GM19467 (cell line): ENCODE measurements at regions not wholly inside any gene's neighbourhood (a gene's known extent, or its start where the extent isn't known, plus 50 kb on each side); places are given as distances from the start of the nearest gene placed in this dataset.
"Not testable (repeated sequence)": the region's sequence is repeated elsewhere in the genome, so short reads cannot be mapped to it uniquely, and the experiment has no call there.

Source experiments
- ATAC-seq: cut with Tn5 transposase; IDR thresholded peaks from one replicate; pipeline ENCODE4 v1.9.1; 2021; ENCODE audit warnings: mild to moderate bottlenecking, moderate library complexity; ENCODE audit not compliant: unreplicated experiment

GRCh38 chr2:52518678-52519077 lies 1248.9 kb upstream of the CHAC2 start:
- no peak for ATAC-seq

GRCh38 chr2:52512760-52513159 lies 1254.8 kb upstream of the CHAC2 start:
- no peak for ATAC-seq

- no peak for ATAC-seq
Observed at GRCh38 chr2:52510432-52510831, 1257.2 kb upstream of the CHAC2 start.

- ATAC-seq = no peak
Observed at GRCh38 chr2:52502476-52502860, 1265.1 kb upstream of the CHAC2 start.

GRCh38 chr2:52501715-52502475 lies 1265.7 kb upstream of the CHAC2 start:
- ATAC-seq = no peak

- ATAC-seq = no peak
Observed at GRCh38 chr2:52500561-52500960, 1267.0 kb upstream of the CHAC2 start.

- ATAC-seq = no peak
Observed at GRCh38 chr2:52498077-52498750, 1269.4 kb upstream of the CHAC2 start.

GRCh38 chr2:52495816-52496215 lies 1271.8 kb upstream of the CHAC2 start:
- ATAC-seq = no peak

- no peak for ATAC-seq
Observed at GRCh38 chr2:52477166-52477565, 1290.4 kb upstream of the CHAC2 start.

- ATAC-seq = no peak
Observed at GRCh38 chr2:52475590-52475989, 1292.0 kb upstream of the CHAC2 start.

- ATAC-seq = no peak
Observed at GRCh38 chr2:52474091-52474490, 1293.5 kb upstream of the CHAC2 start.

GRCh38 chr2:52473526-52473925 lies 1294.1 kb upstream of the CHAC2 start:
- ATAC-seq = no peak

- ATAC-seq = not testable (repeated sequence)
Observed at GRCh38 chr2:52470457-52470856, 1297.1 kb upstream of the CHAC2 start.

- ATAC-seq = no peak
Observed at GRCh38 chr2:52467189-52467588, 1300.4 kb upstream of the CHAC2 start.

GRCh38 chr2:52465287-52465686 lies 1302.3 kb upstream of the CHAC2 start:
- ATAC-seq = no peak

GRCh38 chr2:52463457-52463856 lies 1304.1 kb upstream of the CHAC2 start:
- ATAC-seq = no peak

- no peak for ATAC-seq
Observed at GRCh38 chr2:52456561-52457377, 1310.8 kb upstream of the CHAC2 start.

- no peak for ATAC-seq
Observed at GRCh38 chr2:52454962-52455361, 1312.6 kb upstream of the CHAC2 start.

GRCh38 chr2:52452201-52452600 lies 1315.4 kb upstream of the CHAC2 start:
- no peak for ATAC-seq

GRCh38 chr2:52445686-52446085 lies 1321.9 kb upstream of the CHAC2 start:
- no peak for ATAC-seq

GRCh38 chr2:52431352-52431760 lies 1336.2 kb upstream of the CHAC2 start:
- ATAC-seq = no peak

- ATAC-seq = no peak
Observed at GRCh38 chr2:52429740-52430139, 1337.9 kb upstream of the CHAC2 start.
